Prostate gland (tissue), 2 donors: ENCODE measurements at regions not wholly inside any gene's neighbourhood (a gene's known extent, or its start where the extent isn't known, plus 50 kb on each side); places are given as distances from the start of the nearest gene placed in this dataset.

Experiments used
- POLR2A ChIP-seq: fragments of 450-650 bp; IDR thresholded peaks from one replicate; pipeline ENCODE4 v1.6.1; 2016; ENCODE audit warnings: antibody characterized with exemption, mild to moderate bottlenecking
- TF ChIP-seq, protein P1 (sequence below), 4 experiments: fragments of 200-600 bp in 2 of 4; fragments of 450-650 bp in 2 of 4; sonication (generic) in 2 of 4; IDR thresholded peaks; 1 replicate in 3 of 4; 2 replicates in 1 of 4; pipeline ENCODE4 v1.5.1; 2016 to 2019; ENCODE audit warnings: antibody characterized with exemption in 4 of 4, mild to moderate bottlenecking in 2 of 4, moderate library complexity in 2 of 4

GRCh38 chr10:29687421-29688164, 52.8 kb upstream of the SVIL start:
- TF ChIP-seq, protein P1, sequence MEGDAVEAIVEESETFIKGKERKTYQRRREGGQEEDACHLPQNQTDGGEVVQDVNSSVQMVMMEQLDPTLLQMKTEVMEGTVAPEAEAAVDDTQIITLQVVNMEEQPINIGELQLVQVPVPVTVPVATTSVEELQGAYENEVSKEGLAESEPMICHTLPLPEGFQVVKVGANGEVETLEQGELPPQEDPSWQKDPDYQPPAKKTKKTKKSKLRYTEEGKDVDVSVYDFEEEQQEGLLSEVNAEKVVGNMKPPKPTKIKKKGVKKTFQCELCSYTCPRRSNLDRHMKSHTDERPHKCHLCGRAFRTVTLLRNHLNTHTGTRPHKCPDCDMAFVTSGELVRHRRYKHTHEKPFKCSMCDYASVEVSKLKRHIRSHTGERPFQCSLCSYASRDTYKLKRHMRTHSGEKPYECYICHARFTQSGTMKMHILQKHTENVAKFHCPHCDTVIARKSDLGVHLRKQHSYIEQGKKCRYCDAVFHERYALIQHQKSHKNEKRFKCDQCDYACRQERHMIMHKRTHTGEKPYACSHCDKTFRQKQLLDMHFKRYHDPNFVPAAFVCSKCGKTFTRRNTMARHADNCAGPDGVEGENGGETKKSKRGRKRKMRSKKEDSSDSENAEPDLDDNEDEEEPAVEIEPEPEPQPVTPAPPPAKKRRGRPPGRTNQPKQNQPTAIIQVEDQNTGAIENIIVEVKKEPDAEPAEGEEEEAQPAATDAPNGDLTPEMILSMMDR (IDR thresholded peaks at IDR 0.05) = no peak
- no peak for TF ChIP-seq POLR2A
